IPS-15b (cell line): ENCODE measurements at regions not wholly inside any gene's neighbourhood (a gene's known extent, or its start where the extent isn't known, plus 50 kb on each side); places are given as distances from the start of the nearest gene placed in this dataset.
"Not testable (repeated sequence)": the region's sequence is repeated elsewhere in the genome, so short reads cannot be mapped to it uniquely, and the experiment has no call there.

Experiments
- H3K27me3 ChIP-seq: one replicate; pipeline ENCODE4 v1.6.1; 2013; ENCODE audit warnings: low read length; ENCODE audit not compliant: control insufficient read depth, insufficient read depth
- H3K36me3 ChIP-seq: one replicate; pipeline ENCODE4 v1.6.1; 2013; ENCODE audit warnings: low read length; ENCODE audit not compliant: control insufficient read depth, insufficient read depth
- H3K4me1 ChIP-seq: one replicate; pipeline ENCODE4 v1.6.1; 2013; ENCODE audit warnings: mild to moderate bottlenecking, low read length; ENCODE audit not compliant: control insufficient read depth, insufficient read depth
- H3K4me3 ChIP-seq: one replicate; pipeline ENCODE4 v1.5.1; 2013; ENCODE audit warnings: low read depth, low read length
- H3K9ac ChIP-seq: one replicate; pipeline ENCODE4 v1.6.1; 2013; ENCODE audit warnings: low read depth, mild to moderate bottlenecking, low read length
- H3K9me3 ChIP-seq: one replicate; pipeline ENCODE4 v1.6.1; 2013; ENCODE audit warnings: mild to moderate bottlenecking, low read length; ENCODE audit not compliant: control insufficient read depth, insufficient read depth

DNA sequence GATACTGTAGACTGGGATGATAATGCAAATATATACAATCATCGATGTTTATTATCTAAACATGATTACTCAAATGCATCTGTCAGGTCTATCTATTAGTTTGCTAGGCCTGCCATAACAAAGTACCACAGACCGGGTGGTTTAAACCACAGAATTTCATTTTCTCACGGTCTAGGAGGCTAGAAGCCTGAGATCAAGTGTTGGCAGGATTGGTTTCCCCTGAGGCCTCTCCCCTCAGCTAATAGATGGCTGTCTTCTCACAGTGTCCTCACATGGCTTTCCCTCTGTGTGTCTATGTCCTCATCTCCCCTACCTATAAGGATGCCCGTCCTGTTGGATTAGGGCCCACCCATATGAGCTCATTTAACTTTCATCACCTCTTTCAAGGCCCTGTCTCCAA, 512.6 kb upstream of the SLC35B3 start:
- Histone ChIP-seq H3K4me3 (no peak overlapping the region), H3K9me3 (no peaks in the 10 kb centered on the region), H3K9ac (no peak overlapping the region), H3K4me1 (peaks cover 3% of the 10 kb centered on the region), H3K36me3 (no peaks in the 10 kb centered on the region), H3K27me3 (no peaks in the 10 kb centered on the region)

DNA sequence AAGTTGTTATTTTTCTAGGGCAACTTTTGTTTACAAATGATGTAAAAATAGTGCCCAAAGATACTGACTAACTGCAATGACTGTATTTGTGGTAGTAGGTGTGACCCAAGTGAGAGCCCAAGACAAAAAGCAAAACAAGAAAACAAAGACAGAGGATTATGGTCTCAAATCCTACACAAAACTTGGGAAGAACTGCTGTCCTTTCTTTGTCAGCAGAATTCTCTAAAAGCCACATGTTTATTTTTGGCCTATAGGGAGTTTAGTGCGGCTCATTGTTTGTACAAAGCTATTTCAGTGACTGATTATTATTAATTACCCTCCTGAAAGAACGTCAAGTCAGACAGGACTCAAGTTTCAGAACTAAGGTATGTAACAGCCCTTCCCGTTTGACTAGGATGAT, 509.2 kb upstream of the SLC35B3 start:
- no peaks in the 10 kb centered on the region for H3K27me3 ChIP-seq
- H3K4me3 ChIP-seq, result no peak overlapping the region
- H3K36me3 ChIP-seq, result no peaks in the 10 kb centered on the region
- no peak overlapping the region for H3K9ac ChIP-seq
- H3K9me3 ChIP-seq, result no peaks in the 10 kb centered on the region
- no peaks in the 10 kb centered on the region for H3K4me1 ChIP-seq

DNA sequence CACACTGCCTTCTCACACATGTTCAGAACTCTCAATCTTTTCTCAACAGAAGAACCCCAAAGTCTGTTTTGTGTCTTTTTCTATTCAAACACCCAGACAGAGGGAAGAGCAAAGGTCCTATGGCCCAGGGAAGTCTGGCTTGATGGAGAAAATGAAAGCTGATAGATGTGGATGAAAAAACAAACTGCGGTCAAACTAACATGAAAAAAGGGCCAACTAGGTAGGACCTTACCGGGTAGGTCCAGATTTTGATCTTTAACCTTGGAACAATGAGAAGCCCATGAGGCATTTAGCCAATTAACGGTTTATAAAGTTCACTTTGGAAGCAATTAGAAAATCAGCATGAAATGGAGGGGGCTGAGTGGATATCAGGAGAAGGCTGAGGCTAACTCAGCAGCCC, 507.7 kb upstream of the SLC35B3 start:
- H3K9me3 ChIP-seq, result no peaks in the 10 kb centered on the region

DNA sequence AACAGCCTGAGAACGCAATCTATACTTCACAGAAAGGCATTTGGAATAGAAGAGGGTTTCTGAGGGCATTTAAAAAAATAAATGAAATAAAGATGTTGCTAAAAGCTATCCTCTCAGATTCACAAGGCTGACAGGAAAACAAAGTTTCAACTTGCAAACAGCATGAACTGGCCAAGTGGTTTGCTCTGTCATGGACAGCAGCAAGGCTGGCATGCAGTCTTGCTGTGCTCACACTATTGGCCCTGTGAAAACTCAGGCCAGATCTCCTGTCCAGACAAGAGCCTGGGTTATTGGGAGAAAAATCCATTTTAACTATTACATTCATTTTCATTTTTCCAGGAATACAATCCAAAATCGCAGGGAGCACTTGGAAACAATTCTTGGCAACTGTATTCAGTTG, 506.2 kb upstream of the SLC35B3 start:
- H3K4me3 ChIP-seq, result no peak overlapping the region
- H3K9ac ChIP-seq, result no peak overlapping the region
- H3K9me3 ChIP-seq, result no peaks in the 10 kb centered on the region
- H3K27me3 ChIP-seq, result no peaks in the 10 kb centered on the region
- H3K4me1 ChIP-seq, result no peaks in the 10 kb centered on the region
- no peaks in the 10 kb centered on the region for H3K36me3 ChIP-seq

More for the DNA sequence above, 507.7 kb upstream of the SLC35B3 start:
- H3K27me3 ChIP-seq, result no peaks in the 10 kb centered on the region
- no peaks in the 10 kb centered on the region for H3K4me1 ChIP-seq
- no peak overlapping the region for H3K4me3 ChIP-seq
- no peaks in the 10 kb centered on the region for H3K36me3 ChIP-seq
- no peak overlapping the region for H3K9ac ChIP-seq

DNA sequence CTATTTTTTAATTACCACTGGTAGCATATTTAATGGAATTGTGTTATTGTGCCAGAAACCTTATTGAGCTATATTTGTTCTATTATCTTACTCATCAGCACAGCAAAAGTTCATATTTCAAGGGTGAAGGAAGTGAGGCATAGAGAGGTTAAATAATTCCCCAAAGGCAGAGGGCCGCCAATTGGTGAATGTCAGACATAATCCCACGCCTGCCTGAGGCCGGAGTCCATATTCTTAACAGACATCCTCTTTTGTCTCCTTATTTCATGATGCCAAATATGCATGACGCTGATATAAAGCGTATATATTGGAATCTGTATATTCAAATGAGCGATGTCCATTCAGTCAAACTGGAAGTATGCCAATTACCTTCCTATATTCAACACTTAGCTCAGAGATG, 505.0 kb upstream of the SLC35B3 start:
- no peak overlapping the region for H3K9ac ChIP-seq
- H3K4me1 ChIP-seq, result no peaks in the 10 kb centered on the region
- H3K9me3 ChIP-seq, result no peaks in the 10 kb centered on the region

DNA sequence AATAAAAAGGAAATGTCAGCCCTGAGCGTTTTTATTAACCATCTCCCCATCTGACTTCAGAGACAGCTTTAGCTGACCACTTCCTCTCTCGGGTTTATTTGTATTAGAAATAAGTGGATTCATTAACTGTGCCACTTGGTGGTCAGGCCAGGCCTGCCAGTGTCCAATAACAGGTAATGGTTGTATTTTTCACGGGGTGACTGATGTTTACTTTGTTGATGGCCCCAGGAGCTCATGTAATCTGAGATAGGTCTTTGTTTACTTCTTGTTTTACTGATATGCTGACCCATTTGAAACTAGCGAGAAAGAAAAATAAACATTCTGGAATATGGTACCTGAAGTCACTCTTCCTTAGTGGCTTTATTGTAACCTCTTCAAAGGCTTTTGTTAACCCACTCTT, 504.3 kb upstream of the SLC35B3 start:
- no peak overlapping the region for H3K9ac ChIP-seq
- no peaks in the 10 kb centered on the region for H3K27me3 ChIP-seq
- no peaks in the 10 kb centered on the region for H3K36me3 ChIP-seq
- H3K4me3 ChIP-seq, result no peak overlapping the region
- H3K4me1 ChIP-seq, result no peaks in the 10 kb centered on the region
- no peaks in the 10 kb centered on the region for H3K9me3 ChIP-seq

More for the DNA sequence above, 505.0 kb upstream of the SLC35B3 start:
- Histone ChIP-seq H3K4me3 (no peak overlapping the region), H3K27me3 (no peaks in the 10 kb centered on the region), H3K36me3 (no peaks in the 10 kb centered on the region)

DNA sequence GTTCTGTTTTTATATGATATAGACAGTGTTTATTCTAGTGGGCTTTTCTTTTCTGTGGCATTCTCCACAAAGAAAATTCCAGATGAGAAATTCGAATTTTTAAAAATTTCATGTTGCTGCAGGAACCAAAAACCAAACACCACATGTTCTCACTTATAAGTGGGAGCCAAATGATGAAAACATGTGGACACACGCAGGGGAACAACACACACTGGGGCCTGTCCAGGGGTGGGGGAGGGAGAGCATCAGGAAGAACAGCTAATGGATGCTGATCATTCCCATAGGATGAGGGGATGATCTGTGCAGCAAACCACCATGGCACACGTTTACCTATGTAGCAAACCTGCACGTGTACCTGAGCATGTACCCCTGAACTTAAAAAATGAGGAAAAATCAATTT, 499.0 kb upstream of the SLC35B3 start:
- no peaks in the 10 kb centered on the region for H3K27me3 ChIP-seq
- no peak overlapping the region for H3K4me3 ChIP-seq
- H3K4me1 ChIP-seq, result no peaks in the 10 kb centered on the region
- no peaks in the 10 kb centered on the region for H3K36me3 ChIP-seq
- H3K9ac ChIP-seq, result no peak overlapping the region
- H3K9me3 ChIP-seq, result no peaks in the 10 kb centered on the region

DNA sequence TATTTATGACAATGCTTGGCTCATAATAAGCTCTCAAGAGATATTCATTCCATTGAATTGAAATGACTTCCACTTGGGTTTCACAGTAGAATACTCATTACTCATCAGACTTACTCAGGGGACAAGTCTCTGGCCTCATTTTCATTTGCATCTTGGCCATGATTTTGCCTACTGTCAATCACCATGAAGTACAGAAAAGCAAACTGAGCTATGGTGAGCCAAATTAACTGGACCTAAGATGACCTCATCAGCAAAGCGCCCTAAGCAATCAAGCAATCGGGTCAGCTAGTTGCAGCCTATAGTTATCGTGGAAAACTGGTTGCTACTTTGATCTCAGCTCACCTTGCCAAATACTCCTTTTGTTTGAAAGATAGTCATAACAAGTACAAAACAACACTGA, 494.7 kb upstream of the SLC35B3 start:
- Histone ChIP-seq H3K4me1 (no peaks in the 10 kb centered on the region), H3K9ac (no peak overlapping the region), H3K36me3 (no peaks in the 10 kb centered on the region), H3K4me3 (no peak overlapping the region), H3K27me3 (no peaks in the 10 kb centered on the region), H3K9me3 (no peaks in the 10 kb centered on the region)

DNA sequence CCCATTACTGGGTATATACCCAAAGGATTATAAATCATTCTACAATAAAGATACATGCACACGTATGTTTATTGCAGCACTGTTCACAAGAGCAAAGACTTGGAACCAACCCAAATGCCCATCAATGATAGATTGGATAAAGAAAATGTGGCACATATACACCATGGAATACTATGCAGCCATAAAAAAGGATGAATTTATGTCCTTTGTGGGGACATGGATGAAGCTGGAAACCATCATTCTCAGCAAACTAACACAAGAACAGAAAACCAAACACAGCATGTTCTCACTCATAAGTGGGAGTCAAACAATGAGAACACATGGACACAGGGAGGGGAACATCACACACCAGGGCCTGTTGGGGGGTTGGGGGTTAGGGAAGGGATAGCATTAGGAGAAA, 484.9 kb upstream of the SLC35B3 start:
- H3K9me3 ChIP-seq, H3K27me3 ChIP-seq, H3K4me1 ChIP-seq, H3K4me3 ChIP-seq, H3K9ac ChIP-seq, H3K36me3 ChIP-seq: not testable (repeated sequence)

DNA sequence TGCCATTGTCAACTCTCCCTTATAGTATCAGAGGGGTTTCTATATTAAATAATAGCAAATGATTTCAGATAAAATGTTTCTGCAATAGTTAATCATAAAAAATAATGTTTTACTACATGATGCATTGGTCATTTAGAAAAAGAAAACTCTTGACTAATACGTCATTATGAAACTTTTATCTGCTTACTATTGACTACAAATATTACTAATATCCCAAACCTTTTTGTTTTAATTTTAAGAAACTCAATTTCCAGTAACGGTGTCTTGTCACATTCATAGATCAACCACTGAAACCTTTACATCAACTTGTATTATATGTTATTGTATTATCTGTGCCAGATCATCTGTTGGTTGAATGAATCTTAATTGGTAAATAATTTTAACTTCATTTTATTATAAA, 482.9 kb upstream of the SLC35B3 start:
- H3K9ac ChIP-seq, result no peak overlapping the region
- H3K4me1 ChIP-seq, result no peaks in the 10 kb centered on the region
- no peaks in the 10 kb centered on the region for H3K27me3 ChIP-seq
- no peaks in the 10 kb centered on the region for H3K36me3 ChIP-seq
- no peaks in the 10 kb centered on the region for H3K9me3 ChIP-seq
- no peak overlapping the region for H3K4me3 ChIP-seq

DNA sequence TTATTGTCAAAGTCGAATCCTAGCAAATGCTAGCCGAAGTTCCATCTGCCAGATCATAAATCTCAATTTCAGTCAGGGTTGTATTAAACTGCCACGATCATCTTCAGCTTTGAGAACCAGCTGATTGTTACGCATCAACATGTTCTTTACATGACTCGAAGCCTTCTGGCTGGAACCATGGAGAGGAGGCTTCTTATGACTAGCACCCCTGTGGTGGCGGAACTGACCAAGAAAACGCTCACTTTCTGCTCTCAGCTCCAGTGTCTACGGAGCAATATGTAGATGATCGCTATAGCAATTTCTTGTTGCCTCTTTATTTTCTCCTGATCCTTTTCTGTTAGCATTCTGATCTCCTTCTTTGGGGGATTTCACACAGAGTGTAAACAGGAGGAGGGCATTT, 479.4 kb upstream of the SLC35B3 start:
- Histone ChIP-seq H3K27me3 (no peaks in the 10 kb centered on the region), H3K4me3 (no peak overlapping the region), H3K9ac (no peak overlapping the region), H3K9me3 (no peaks in the 10 kb centered on the region), H3K4me1 (no peaks in the 10 kb centered on the region), H3K36me3 (no peaks in the 10 kb centered on the region)

DNA sequence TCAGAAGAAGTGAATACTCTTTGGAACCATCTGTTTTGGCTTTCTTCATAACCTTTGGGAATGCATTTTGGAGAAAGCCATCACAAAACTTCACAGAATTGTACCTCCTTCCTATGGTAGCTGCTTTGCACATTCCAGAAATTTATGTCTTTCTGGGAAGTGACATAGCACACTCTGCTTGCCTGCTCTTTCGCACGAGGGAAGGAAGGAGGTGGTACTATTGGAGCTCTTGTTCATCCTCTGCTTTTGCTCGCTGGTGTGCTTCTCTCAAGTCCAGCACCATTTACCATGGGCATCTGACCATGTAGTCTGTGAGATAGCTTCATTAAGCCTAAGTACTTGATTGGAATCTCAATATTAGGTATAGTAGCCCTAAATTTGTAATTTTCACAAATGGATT, 473.3 kb upstream of the SLC35B3 start:
- no peaks in the 10 kb centered on the region for H3K27me3 ChIP-seq
- H3K9ac ChIP-seq, result no peak overlapping the region
- H3K4me1 ChIP-seq, result no peaks in the 10 kb centered on the region
- H3K4me3 ChIP-seq, result no peak overlapping the region
- H3K9me3 ChIP-seq, result no peaks in the 10 kb centered on the region
- no peaks in the 10 kb centered on the region for H3K36me3 ChIP-seq

DNA sequence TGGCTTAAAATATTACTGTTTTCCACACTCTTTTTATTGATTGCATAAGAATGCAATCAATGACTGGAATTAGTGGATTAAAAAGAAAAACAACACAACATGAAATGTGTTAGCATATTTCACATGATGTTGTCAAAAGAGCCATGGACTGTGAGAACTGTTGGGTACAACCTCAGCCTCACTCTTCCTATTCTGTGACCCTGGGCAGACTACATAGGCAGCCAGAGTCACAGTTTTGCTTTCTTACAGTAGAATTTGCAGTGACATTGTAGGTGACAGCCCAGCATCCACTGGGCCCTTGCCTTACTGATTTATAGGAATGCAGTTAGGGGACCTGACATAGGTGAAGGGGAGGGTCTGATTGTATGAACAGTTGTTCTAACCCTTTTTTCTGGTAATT, 471.4 kb upstream of the SLC35B3 start:
- H3K36me3 ChIP-seq, result no peaks in the 10 kb centered on the region
- no peak overlapping the region for H3K9ac ChIP-seq
- H3K4me3 ChIP-seq, result no peak overlapping the region
- no peaks in the 10 kb centered on the region for H3K9me3 ChIP-seq
- H3K27me3 ChIP-seq, result no peaks in the 10 kb centered on the region
- no peaks in the 10 kb centered on the region for H3K4me1 ChIP-seq
